ENCODE measurements at regions not wholly inside any gene's neighbourhood (a gene's known extent, or its start where the extent isn't known, plus 50 kb on each side); places are given as distances from the start of the nearest gene placed in this dataset.
"Not testable (repeated sequence)": the region's sequence is repeated elsewhere in the genome, so short reads cannot be mapped to it uniquely, and the experiment has no call there.

DNA sequence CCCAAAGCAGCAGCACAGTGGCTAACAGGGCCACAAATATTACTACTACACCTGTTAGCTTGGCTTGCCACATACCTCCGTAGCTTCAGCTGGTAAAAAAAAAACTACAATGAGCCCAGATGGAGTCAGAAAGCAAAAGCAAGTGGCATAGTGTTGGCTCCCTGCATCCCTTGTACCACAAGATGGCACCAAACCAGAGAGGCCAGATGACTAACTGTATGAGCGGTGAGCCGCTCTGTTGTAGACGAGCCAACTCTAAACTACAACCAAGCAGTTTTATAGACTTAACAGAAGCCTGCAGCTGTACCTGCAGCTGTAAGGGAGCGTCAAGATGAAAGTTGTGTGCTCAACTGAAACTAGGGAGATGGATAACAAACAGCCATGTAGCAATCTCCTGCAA, 84.5 kb upstream of the MCHR2 start:
- H3K4me1 ChIP-seq = no peaks in the 10 kb centered on the region
- DNase-seq = peak; percentile 29
- H3K36me3 ChIP-seq = no peaks in the 10 kb centered on the region
- H3K9me3 ChIP-seq = no peaks in the 10 kb centered on the region
- H3K4me3 ChIP-seq (ENCODE audit: low read depth, low read length) = no peak overlapping the region
- peak; percentile 63 for TF ChIP-seq CTCF (IDR thresholded peaks at IDR 0.05; ENCODE audit: low read depth, low read length)
- H3K27me3 ChIP-seq = no peaks in the 10 kb centered on the region

DNA sequence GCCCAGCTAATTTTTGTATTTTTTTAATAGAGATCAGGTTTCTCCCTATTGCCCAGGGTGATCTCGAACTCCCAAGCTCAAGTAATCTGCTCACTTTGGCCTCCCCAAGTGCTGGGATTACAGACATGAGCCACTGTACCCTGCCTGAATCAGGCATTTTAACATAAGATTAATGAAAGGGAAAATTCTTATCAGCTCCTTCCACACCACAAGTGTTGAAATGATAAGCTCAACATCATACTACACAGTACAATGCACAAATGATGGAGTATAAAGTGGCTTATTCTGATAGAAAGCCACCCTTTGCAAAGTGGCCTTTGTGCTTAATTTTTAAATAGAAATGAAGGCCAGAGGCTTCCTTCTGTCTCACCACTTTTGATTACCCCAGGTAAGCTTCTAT, 71.3 kb upstream of the MCHR2 start:
- H3K4me3 ChIP-seq (ENCODE audit: low read depth, low read length) = no peak overlapping the region
- DNase-seq = no peak
- no peaks in the 10 kb centered on the region for H3K4me1 ChIP-seq
- no peaks in the 10 kb centered on the region for H3K36me3 ChIP-seq
- H3K9me3 ChIP-seq = no peaks in the 10 kb centered on the region
- no peaks in the 10 kb centered on the region for H3K27me3 ChIP-seq
- TF ChIP-seq CTCF (IDR thresholded peaks at IDR 0.05; ENCODE audit: low read depth, low read length) = no peak

DNA sequence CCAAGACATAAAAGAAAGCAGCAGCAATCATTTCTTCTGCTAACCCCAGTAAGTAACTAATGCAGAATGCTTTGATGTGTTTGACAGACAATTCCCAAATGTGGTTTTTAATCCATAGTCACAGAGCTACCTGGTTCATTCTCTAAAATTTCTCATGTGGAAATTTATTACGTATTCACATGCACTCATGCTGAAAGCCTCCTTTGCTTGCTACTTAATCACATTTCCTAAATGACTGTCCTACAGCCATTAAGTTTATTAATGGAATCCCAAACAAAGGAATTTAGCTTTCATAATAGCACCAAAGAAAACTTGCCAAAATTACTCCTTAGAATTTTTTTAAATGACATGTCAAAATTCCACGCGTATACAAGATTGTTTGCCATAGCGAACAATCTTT, 68.6 kb upstream of the MCHR2 start:
- DNase-seq = no peak
- Histone ChIP-seq H3K9me3 (no peaks in the 10 kb centered on the region), H3K27me3 (no peaks in the 10 kb centered on the region), H3K4me1 (no peaks in the 10 kb centered on the region), H3K36me3 (no peaks in the 10 kb centered on the region), H3K4me3 (ENCODE audit: low read depth, low read length) (no peak overlapping the region)
- no peak for TF ChIP-seq CTCF (IDR thresholded peaks at IDR 0.05; ENCODE audit: low read depth, low read length)

GRCh38 chr6:100057941-100058340, 63.9 kb upstream of the MCHR2 start:
- TF ChIP-seq CTCF (IDR thresholded peaks at IDR 0.05; ENCODE audit: low read depth, low read length) = no peak
- Histone ChIP-seq H3K4me3 (ENCODE audit: low read depth, low read length) (no peak overlapping the region), H3K9me3 (no peaks in the 10 kb centered on the region), H3K27me3 (no peaks in the 10 kb centered on the region), H3K4me1 (no peaks in the 10 kb centered on the region), H3K36me3 (no peaks in the 10 kb centered on the region)
- no peak for DNase-seq

- Histone ChIP-seq H3K4me1 (no peaks in the 10 kb centered on the region), H3K27me3 (no peaks in the 10 kb centered on the region), H3K4me3 (ENCODE audit: low read depth, low read length) (no peak overlapping the region), H3K9me3 (no peaks in the 10 kb centered on the region), H3K36me3 (no peaks in the 10 kb centered on the region)
- TF ChIP-seq CTCF (IDR thresholded peaks at IDR 0.05; ENCODE audit: low read depth, low read length) = no peak
- DNase-seq = no peak
Observed at GRCh38 chr6:100050550-100050949, 56.5 kb upstream of the MCHR2 start.

- H3K27me3 ChIP-seq; DNase-seq; H3K4me1 ChIP-seq; H3K9me3 ChIP-seq; H3K36me3 ChIP-seq; H3K4me3 ChIP-seq (ENCODE audit: low read depth, low read length): not testable (repeated sequence)
Observed at GRCh38 chr6:100043961-100044360, 49.9 kb upstream of the MCHR2 start.

Data from BE2C (cell line).